Activated CD4-positive, alpha-beta T cell treated with anti-CD3 and anti-CD28 coated beads, Interleukin-10, Interleukin-2, amounts not matched to agents 100 ng/mL and 50 ng/mL, durations not matched to agents 16 hours and 8 hours (primary cell): ENCODE measurements at regions not wholly inside any gene's neighbourhood (a gene's known extent, or its start where the extent isn't known, plus 50 kb on each side); places are given as distances from the start of the nearest gene placed in this dataset.

Experiments used
- DNase-seq: peaks from one replicate; pipeline ENCODE4 v3.0.0-alpha.2; 2020

DNA sequence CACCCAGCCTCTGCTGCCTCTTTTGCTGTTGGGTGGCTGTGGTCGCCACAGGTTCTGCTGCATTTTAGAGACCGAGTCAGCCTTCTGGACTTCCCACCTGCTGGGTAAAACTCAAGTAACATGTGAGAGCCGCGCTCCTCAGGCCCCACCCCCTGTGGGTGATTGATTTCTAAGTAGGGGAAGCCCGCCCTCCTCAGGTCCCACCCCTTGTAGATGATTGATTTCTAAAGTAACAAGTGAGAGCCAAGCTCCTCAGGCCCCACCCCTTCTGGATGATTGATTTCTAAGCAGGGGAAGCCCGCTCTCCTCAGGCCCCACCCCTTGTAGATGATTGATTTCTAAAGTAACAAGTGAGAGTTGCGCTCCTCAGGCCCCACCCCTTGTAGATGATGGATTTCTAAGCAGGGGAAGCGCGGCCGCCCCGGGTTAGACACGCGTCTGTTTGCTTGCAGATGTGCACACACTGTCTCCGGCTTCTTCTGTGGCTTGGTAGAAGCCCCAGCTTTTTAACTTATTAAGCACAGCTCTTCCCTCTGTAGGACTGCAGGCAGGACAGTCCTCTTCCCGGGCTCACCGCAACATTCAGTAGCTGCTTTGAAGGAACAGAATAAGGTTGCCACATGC is 83.4 kb downstream of the FAM43A start:
- DNase-seq: peak; percentile 96

GRCh38 chr3:194772241-194773000 is 86.7 kb downstream of the FAM43A start:
- DNase-seq: no peak

- DNase-seq: no peak
Observed at GRCh38 chr3:194773216-194773615, 87.5 kb downstream of the FAM43A start.

GRCh38 chr3:194773771-194774455 is 88.2 kb downstream of the FAM43A start:
- no peak for DNase-seq

- DNase-seq: no peak
Observed at GRCh38 chr3:194775266-194775665, 89.6 kb downstream of the FAM43A start.

DNA sequence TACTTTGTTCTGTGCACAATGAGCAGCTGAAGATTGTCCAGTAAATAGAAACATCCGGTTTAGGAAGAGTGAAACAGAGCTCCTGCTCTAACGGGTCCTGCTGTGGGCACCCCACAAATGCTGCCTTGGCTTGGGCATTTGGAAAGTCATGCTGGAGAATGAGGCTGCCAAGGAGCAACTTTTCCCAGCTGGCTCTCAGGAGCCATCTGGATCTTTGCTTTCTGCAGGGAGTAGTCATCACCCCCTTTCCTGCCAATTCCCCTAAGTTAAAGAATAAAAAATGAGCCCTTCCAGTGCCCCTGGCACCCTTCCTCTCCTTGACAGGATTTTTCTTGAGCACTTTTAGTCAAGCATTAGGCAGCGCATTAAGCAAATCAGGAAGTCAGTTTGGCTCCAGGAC is 90.0 kb downstream of the FAM43A start:
- DNase-seq: no peak

DNA sequence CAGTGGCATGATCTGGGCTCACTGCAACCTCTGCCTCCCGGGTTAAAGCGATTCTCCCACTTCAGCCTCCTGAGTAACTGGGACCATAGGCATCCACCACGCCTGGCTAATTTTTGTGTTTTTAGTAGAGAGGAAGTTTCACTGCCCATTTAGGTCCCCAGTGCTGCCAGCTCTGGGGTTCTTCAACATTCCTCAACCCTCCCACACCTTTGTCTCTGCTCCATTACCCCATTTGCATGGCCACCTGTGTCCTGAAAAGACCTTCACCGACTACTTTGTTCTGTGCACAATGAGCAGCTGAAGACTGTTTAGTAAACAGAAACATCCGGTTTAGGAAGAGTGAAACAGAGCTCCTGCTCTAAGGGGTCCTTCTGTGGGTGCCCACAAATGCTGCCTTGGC is 92.0 kb downstream of the FAM43A start:
- DNase-seq: no peak

- no peak for DNase-seq
Observed at GRCh38 chr3:194779729-194780224, 94.1 kb downstream of the FAM43A start.

- no peak for DNase-seq
Observed at GRCh38 chr3:194780706-194781105, 95.0 kb downstream of the FAM43A start.

GRCh38 chr3:194781617-194782016 is 95.9 kb downstream of the FAM43A start:
- no peak for DNase-seq

DNA sequence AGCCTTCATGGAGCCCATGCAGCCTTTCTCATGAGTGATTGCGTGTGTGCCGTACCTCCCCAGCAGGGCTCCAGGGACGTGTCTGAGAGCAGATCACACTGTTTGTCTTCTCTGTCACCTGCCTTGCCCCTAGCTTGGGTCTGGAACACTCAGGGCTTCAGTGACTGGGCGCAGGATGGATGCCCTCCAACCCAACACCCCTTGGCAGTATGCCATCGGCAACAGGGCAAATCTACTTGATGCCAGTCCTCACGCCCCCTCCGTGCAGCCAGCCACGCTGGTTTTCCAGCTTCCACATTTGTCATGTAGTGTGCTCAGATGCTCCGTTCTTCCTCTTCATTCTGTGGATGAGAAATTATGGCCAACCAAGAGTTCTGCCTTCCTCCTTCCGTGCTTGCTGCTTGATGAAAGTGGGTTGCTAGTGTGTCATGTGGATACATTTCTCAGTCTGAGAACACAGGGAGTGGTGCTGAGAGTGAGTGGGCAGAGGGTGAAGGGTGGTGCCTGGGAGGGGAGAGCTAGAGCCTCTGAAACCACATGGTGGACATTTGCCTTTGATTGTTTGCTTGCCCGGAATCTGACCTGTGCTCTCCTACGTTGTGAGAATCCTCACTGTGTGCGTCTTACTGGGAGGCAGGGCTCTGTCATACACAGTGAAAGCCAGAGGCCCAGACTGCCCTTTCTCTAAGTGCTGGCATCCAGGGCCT is 97.2 kb downstream of the FAM43A start:
- DNase-seq: no peak

DNA sequence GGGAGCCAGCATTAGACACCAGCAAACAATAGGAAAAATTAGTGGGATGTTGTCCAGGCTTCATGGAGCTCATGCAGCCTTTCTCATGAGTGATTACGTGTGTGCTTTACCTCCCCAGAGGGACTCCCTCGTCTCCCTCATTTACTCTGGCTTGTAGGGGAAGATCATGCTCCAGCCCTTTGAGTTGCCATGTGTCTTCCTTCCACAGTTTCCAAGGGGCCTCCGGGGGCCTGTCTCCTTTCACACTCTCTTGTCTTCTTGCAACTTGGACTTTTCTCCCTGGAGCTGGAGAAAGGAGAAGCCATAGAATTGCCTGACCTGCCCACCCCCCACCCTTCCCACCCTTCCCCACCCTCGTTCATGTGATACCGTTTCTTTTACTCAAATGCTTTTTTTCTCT is 98.7 kb downstream of the FAM43A start:
- DNase-seq: no peak

DNA sequence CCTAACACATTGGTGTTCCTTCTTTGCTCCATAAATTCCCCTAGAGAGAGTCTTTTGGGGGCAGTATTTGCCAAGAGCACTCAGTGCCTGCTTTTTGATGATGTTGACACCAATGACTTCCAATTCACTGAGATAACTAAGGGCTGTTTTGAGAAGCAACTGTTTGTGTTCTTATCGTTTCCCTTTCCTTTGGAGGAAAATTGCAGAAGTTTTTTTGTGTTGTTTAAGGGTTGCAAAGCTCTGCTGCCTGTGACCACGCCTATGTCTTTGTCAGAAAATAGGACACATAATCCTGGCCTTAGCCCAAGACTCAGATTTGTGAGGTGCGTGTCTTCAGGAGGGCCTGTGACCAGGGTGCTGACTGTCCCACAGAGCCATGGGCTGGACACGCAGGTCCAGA is 99.6 kb downstream of the FAM43A start:
- DNase-seq: no peak

- no peak for DNase-seq
Observed at GRCh38 chr3:194787072-194787471, 101.4 kb downstream of the FAM43A start.

DNA sequence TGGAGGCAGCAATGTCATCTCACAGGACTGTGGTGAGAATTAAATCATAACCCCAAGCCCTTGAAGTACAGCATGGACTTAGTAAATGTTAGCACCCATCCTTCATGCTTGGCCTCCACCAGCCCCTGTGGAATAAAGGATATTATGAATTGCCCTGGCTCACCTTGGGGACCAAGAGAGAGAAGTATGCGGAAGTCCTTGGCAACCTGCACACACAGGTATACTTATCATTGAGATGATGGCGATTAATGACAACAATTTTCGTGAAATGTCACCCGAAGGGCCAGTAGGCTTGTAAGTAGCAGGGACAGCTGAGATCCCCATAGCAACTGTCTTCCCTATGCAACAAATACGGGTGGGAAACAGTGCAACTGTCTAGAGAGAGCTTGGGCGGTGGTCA is 102.0 kb downstream of the FAM43A start:
- DNase-seq: no peak

GRCh38 chr3:194792368-194792767 is 106.7 kb downstream of the FAM43A start:
- peak; percentile 20 for DNase-seq

DNA sequence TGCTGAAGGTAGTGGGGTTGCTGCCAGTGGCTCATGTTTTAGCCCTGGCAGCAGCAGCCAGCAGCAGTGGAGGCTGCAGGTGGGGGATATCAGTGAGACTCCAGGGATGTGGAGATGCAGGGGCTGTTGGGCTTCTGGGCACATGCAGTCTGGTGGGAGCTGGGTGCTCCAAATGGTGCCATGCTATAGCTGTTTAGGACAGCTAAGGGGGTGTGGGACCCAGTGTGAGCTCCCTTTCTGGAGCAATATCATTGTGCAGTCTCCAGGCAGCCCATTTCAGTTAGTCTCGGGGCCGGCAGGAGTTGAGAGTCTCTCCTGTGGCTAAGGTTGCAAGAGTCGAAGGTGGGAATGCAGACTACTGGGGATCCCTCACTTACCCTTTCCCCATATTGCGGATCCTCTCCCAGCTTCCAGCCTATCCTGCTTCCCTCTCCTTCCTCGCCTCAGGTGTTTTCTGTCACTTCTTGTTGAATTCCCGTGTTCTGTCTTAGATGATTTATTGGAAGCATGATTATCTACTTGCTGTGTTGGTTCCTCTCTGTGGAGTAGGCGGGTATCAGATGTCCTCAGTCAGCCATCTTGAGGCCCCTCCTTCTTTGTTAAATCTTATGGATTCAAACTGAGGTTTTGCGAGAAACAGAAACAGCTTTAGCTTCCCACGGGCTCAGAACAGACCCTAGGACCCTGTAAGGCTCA is 112.0 kb downstream of the FAM43A start:
- no peak for DNase-seq

DNA sequence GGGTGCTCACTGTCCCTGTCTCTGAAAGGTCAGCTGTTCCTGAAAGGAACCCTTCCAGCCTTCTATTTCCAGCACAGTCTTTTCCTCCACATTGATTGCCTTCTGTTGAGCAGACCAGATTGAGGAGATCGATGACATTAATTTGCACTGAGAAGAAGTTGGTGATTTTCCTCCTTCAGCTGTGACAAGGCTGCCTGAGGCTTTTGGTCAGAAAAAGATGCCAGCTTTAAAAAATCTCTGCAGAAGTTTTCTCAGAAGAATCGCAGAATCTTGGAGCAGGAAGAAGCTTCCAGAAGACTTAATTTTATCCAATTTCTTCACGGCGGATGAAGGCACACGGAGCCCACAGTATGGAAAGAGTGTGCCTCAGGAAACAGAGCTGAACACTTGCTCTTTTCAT is 112.8 kb downstream of the FAM43A start:
- no peak for DNase-seq

DNA sequence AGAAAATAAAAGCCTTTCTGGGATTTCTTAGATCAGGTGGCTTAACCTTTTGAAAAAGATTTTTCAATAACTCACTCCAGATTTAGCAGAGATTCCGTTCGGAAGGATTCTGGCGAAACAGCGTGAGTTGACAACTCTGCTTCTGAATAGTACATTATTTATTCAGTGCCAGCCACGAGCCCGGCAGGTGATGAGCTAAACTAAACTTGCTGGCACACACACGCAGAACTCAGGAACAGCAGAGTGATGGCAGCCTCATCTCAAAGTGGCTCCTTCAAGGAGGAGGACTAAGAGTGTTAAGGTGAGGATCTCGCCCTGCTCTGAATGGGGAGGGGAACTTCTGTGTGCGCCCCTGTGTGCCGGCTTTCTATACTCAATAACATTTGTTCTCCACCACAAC is 114.3 kb downstream of the FAM43A start:
- no peak for DNase-seq

DNA sequence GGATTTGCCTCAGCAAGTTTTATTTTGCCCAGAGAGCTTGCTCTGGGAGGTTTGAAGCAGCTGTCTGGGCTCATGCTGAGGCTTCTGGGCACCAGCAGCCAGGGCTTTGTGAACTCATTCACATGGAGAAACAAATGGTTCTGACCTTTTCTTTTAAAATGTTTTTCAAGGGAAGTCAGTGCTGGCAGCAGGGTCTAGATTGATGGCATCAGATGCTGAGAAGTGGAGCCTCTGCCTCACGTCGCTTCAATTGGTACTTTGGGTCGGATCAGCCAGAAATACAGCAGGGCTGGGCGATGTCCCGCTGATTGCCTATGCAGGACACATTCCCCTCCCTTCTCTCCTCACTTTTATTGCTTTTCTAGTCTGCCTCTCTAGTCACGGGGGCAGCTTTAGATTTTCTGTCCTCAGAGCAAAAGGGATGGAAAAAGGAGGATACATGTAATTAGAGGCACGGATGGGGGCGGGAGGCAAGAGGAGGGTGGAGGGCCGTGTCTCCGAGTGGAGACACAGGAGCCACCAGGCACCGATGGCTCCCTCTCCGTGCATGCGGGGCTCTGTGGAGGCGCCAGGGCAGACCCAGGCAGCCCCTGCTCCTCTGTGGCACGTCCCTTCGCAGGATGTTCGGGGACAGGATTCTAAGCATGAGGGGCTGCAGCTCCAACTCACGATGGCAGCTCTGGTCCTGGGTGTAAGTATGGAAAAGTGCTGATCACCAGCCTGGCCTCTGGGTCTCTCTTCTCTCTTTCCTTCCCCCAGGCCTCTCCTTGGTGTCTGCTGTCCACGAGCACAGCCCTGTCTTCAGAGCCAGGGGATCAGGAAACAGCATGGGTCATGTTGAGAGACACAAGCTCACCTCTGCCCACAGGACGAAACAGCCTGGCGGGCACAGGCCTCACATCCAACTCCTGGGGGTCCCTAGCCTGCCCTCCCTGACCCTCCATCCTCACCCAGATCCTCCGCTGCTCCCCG is 116.1 kb downstream of the FAM43A start:
- DNase-seq: no peak

DNA sequence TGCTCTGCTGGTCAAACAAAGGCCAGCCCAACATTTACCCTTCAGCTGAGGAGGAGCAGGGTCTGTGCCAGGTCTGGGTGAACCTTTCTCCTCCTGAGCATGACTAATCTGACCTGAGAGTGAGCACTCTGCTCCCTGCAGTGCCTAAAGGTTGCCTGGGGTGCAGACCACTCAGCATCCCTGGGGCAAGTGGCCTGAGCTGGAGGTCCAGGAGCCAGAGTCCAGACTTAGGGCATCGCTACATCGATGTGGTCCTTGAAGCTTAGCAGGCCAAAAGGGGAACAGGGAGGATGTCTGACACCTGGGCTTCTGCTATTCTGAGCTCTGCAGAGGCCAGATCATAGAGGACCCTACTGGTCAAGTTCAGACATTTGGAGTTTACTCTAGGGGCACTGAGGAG is 119.1 kb downstream of the FAM43A start:
- DNase-seq: no peak

DNA sequence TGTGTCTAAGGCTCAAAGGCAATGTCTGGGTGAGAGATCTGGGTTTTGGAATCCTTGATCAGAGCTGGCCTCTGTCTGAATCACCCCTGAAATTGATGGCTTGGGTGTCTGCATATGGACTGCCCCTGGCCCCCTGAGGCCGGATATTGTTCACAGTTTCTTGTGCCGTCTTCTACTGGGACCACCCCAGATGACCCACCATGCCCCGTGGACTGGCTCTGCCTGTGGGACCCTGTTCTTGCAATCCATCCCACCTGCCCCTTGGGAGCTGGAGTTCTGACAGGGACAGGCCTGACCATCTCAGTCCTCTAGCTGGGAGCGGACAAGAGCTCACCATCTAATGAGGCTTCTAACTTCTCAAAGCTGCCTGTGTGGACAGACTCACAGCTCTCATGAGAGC is 119.9 kb downstream of the FAM43A start:
- no peak for DNase-seq
